K562 (cell line): ENCODE measurements at regions not wholly inside any gene's neighbourhood (a gene's known extent, or its start where the extent isn't known, plus 50 kb on each side); places are given as distances from the start of the nearest gene placed in this dataset.

Experiments
- CBX1 ChIP-seq: sonication (generic); IDR thresholded peaks from 2 replicates; pipeline ENCODE4 v1.6.1; 2016; ENCODE audit warnings: antibody characterized with exemption, low read depth, mild to moderate bottlenecking
- CBX8 ChIP-seq: fragments of 200-600 bp; sonication (generic); IDR thresholded peaks from 2 replicates; pipeline ENCODE4 v1.6.1; 2012; ENCODE audit warnings: borderline replicate concordance, mixed run types, low read depth, mild to moderate bottlenecking, moderate library complexity, mixed read lengths, low read length, control low read depth, inconsistent platforms; ENCODE audit not compliant: poor library complexity, severe bottlenecking; ENCODE audit errors: extremely low read depth
- CEBPB ChIP-seq: fragments of 450-650 bp; IDR thresholded peaks from 2 replicates; pipeline ENCODE4 v1.6.1; 2016; ENCODE audit warnings: missing genetic modification characterization, missing compliant biosample characterization
- CLOCK ChIP-seq: fragments of 250-450 bp; sonication (Bioruptor Pico); IDR thresholded peaks from 2 replicates; pipeline ENCODE4 v1.4.0; 2020; ENCODE audit warnings: mild to moderate bottlenecking, moderate library complexity, borderline replicate concordance
- CREB3L1 ChIP-seq: fragments of 450-650 bp; IDR thresholded peaks from 2 replicates; pipeline ENCODE4 v1.6.1; 2014; ENCODE audit warnings: low read depth, mild to moderate bottlenecking, moderate library complexity, borderline replicate concordance
- HDAC6 ChIP-seq: IDR thresholded peaks from 2 replicates; pipeline ENCODE4 v1.6.1; 2012; ENCODE audit warnings: low read depth, mild to moderate bottlenecking, control low read depth, inconsistent platforms, low read length, moderate library complexity
- JUN ChIP-seq, 2 experiments: sonication (generic) in 1 of 2; formaldehyde crosslinking in 1 of 2; IDR thresholded peaks; 2 replicates each; pipeline versions ENCODE4 v1.6.1 to v1.8.0; 2012 to 2022; ENCODE audit warnings: borderline replicate concordance in 2 of 2, mild to moderate bottlenecking in 2 of 2, improper control_type of control experiment in 1 of 2, low read depth in 1 of 2, low read length in 1 of 2, missing genetic modification reagents in 1 of 2
- MCM5 ChIP-seq: fragments of 450-650 bp; IDR thresholded peaks from 2 replicates; pipeline ENCODE4 v1.6.1; 2016; ENCODE audit warnings: low read depth
- NFYB ChIP-seq: IDR thresholded peaks from 2 replicates; pipeline ENCODE4 v1.6.1; 2011; ENCODE audit warnings: mild to moderate bottlenecking, moderate library complexity; ENCODE audit not compliant: insufficient read length; ENCODE audit errors: extremely low read depth
- PCBP2 ChIP-seq: fragments of 200-400 bp; formaldehyde crosslinking; IDR thresholded peaks from 2 replicates; pipeline ENCODE4 v1.6.1; 2018; ENCODE audit warnings: low read length, low read depth, mild to moderate bottlenecking, moderate library complexity; ENCODE audit not compliant: poor library complexity, severe bottlenecking
- PTBP1 ChIP-seq: fragments of 200-400 bp; formaldehyde crosslinking; IDR thresholded peaks from 2 replicates; pipeline ENCODE4 v1.6.1; 2017; ENCODE audit warnings: low read depth, low read length
- PURB ChIP-seq: sonication (generic); formaldehyde crosslinking; IDR thresholded peaks from 2 replicates; pipeline ENCODE4 v1.9.0; 2021; ENCODE audit warnings: low read depth, mild to moderate bottlenecking, missing genetic modification reagents
- TRIM24 ChIP-seq, 2 experiments: fragments of 450-650 bp; IDR thresholded peaks; 2 replicates each; pipeline ENCODE4 v1.6.1; 2016
- ZNF274 ChIP-seq: IDR thresholded peaks from 2 replicates; pipeline ENCODE4 v1.6.1; 2011; ENCODE audit warnings: low read depth, mild to moderate bottlenecking, low read length, moderate library complexity, borderline replicate concordance
- TF ChIP-seq, protein P1 (sequence below): fragments of 450-650 bp; formaldehyde crosslinking; conservative IDR thresholded peaks from 2 replicates; pipeline ENCODE4 v1.4.0; 2022; ENCODE audit warnings: mild to moderate bottlenecking, missing genetic modification characterization
- TF ChIP-seq, protein P2 (sequence below): fragments of 250-450 bp; sonication (Bioruptor Pico); IDR thresholded peaks from 2 replicates; pipeline ENCODE4 v1.8.0; 2022; ENCODE audit warnings: inconsistent platforms, mild to moderate bottlenecking, moderate library complexity, borderline replicate concordance
- TF ChIP-seq, protein P3 (sequence below): fragments of 250-450 bp; sonication (Bioruptor Pico); IDR thresholded peaks from 2 replicates; pipeline ENCODE4 v1.5.0; 2020; ENCODE audit warnings: mild to moderate bottlenecking, borderline replicate concordance

- no peak for TF ChIP-seq CREB3L1
- TF ChIP-seq MCM5: no peak
- no peak for TF ChIP-seq ZNF274
- no peak for TF ChIP-seq CBX8
- no peak for TF ChIP-seq PTBP1
- no peak for TF ChIP-seq NFYB
- no peak for TF ChIP-seq PURB
- TF ChIP-seq, protein P1, sequence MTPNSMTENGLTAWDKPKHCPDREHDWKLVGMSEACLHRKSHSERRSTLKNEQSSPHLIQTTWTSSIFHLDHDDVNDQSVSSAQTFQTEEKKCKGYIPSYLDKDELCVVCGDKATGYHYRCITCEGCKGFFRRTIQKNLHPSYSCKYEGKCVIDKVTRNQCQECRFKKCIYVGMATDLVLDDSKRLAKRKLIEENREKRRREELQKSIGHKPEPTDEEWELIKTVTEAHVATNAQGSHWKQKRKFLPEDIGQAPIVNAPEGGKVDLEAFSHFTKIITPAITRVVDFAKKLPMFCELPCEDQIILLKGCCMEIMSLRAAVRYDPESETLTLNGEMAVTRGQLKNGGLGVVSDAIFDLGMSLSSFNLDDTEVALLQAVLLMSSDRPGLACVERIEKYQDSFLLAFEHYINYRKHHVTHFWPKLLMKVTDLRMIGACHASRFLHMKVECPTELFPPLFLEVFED (CRISPR knock-in tag): no peak
- TF ChIP-seq, protein P2, sequence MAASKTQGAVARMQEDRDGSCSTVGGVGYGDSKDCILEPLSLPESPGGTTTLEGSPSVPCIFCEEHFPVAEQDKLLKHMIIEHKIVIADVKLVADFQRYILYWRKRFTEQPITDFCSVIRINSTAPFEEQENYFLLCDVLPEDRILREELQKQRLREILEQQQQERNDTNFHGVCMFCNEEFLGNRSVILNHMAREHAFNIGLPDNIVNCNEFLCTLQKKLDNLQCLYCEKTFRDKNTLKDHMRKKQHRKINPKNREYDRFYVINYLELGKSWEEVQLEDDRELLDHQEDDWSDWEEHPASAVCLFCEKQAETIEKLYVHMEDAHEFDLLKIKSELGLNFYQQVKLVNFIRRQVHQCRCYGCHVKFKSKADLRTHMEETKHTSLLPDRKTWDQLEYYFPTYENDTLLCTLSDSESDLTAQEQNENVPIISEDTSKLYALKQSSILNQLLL (CRISPR knock-in tag): no peak
- TF ChIP-seq CBX1: peak; percentile 81; the same call in 1 of the 2 replicates
- TF ChIP-seq JUN (IDR thresholded peaks at IDR 0.05; ENCODE audit: borderline replicate concordance, low read depth, low read length): peak; percentile 77
- TF ChIP-seq JUN (CRISPR knock-in tag; IDR thresholded peaks at IDR 0.05; ENCODE audit: borderline replicate concordance): 0 out of 2 replicates have a peak, but pooled peaks have one; percentile 60
- no peak for TF ChIP-seq CLOCK (CRISPR knock-in tag)
- no peak for TF ChIP-seq PCBP2
- TF ChIP-seq TRIM24 (IDR thresholded peaks at IDR 0.05): peak; percentile 99
- TF ChIP-seq, protein P3, sequence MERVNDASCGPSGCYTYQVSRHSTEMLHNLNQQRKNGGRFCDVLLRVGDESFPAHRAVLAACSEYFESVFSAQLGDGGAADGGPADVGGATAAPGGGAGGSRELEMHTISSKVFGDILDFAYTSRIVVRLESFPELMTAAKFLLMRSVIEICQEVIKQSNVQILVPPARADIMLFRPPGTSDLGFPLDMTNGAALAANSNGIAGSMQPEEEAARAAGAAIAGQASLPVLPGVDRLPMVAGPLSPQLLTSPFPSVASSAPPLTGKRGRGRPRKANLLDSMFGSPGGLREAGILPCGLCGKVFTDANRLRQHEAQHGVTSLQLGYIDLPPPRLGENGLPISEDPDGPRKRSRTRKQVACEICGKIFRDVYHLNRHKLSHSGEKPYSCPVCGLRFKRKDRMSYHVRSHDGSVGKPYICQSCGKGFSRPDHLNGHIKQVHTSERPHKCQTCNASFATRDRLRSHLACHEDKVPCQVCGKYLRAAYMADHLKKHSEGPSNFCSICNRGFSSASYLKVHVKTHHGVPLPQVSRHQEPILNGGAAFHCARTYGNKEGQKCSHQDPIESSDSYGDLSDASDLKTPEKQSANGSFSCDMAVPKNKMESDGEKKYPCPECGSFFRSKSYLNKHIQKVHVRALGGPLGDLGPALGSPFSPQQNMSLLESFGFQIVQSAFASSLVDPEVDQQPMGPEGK (CRISPR knock-in tag): no peak
- TF ChIP-seq HDAC6: no peak
- TF ChIP-seq CEBPB (tag): peak; percentile 92
Observed at GRCh38 chr9:129330711-129331492, 152.8 kb upstream of the IER5L start (continued).
